ENCODE measurements at regions not wholly inside any gene's neighbourhood (a gene's known extent, or its start where the extent isn't known, plus 50 kb on each side); places are given as distances from the start of the nearest gene placed in this dataset.

DNA sequence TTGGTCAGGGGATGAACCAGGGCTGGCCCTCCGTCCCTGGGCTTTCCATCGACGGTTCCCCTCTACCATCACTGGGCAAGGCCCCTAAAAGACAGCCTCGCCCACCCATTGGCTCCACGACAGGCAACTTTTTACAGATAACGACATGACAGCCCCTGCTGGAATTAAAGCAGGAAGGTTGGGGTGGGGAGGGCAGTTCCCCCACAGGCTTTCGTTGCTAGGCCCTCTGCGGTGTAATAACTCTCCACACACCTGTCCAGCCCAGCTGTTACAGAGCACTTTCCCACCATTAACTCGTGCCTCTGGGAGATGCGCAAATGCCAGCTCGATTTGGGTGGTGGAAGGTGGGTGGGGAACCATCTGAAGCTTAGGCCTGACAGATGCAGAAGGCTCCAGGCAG, 264.2 kb upstream of the TLE3 start:
- H3K23ac ChIP-seq (ENCODE audit: insufficient read length, low read depth, low read length) = no peak overlapping the region
- H3K56ac ChIP-seq (ENCODE audit: insufficient read length, low read depth, low read length) = no peak overlapping the region
- no peaks in the 10 kb centered on the region for H3K27me3 ChIP-seq (ENCODE audit: insufficient read depth, low read length)
- H3K23me2 ChIP-seq (ENCODE audit: insufficient read length, low read depth, low read length, poor library complexity, severe bottlenecking) = no peaks in the 10 kb centered on the region
- no peaks in the 10 kb centered on the region for H3K79me2 ChIP-seq (ENCODE audit: insufficient read depth, low read length)
- H3K4ac ChIP-seq (ENCODE audit: low read depth, low read length) = no peak overlapping the region
- no peak overlapping the region for H2BK15ac ChIP-seq (ENCODE audit: low read depth, low read length)
- no peaks in the 10 kb centered on the region for H3K4me1 ChIP-seq (ENCODE audit: insufficient read depth, low read length)
- Mint-ChIP-seq H3K4me3 (no peak overlapping the region), H3K4me1 (peaks cover 13 to 22% of the 10 kb centered on the region in 2 experiments), H3K27ac (no peak overlapping the region), H3K27me3 (ENCODE audit: low read depth) (no peaks in the 10 kb centered on the region), H3K36me3 (ENCODE audit: insufficient read depth in 1 of 3, low read depth in 3 of 3) (peaks cover 0 to 3% (median 0%) of the 10 kb centered on the region in 3 experiments; a peak in 1 of 7 replicates), H3K9me3 (peaks cover 0 to 11% of the 10 kb centered on the region in 2 experiments; a peak in 3 of 5 replicates)
- no peak overlapping the region for H2BK20ac ChIP-seq (ENCODE audit: low read depth, low read length, poor library complexity, severe bottlenecking)
- H4K20me1 ChIP-seq (ENCODE audit: control insufficient read depth, insufficient read depth, insufficient read length) = no peaks in the 10 kb centered on the region
- H2AFZ ChIP-seq (ENCODE audit: low read length) = no peak overlapping the region
- no peak for TF ChIP-seq CTCF (conservative IDR thresholded peaks at IDR 0.05)
- H2AK5ac ChIP-seq (ENCODE audit: insufficient read length, low read length) = no peak overlapping the region
- no peak overlapping the region for H3T11ph ChIP-seq (ENCODE audit: low read length)
- peak; percentile 22 for DNase-seq
- no peak overlapping the region for H3K18ac ChIP-seq (ENCODE audit: insufficient read length, low read depth, low read length)
- H4K91ac ChIP-seq (ENCODE audit: insufficient read length, low read depth, low read length) = no peak overlapping the region
- H2BK120ac ChIP-seq (ENCODE audit: low read depth, low read length, poor library complexity, severe bottlenecking) = no peak overlapping the region
- H3K9ac ChIP-seq (ENCODE audit: extremely low read depth, insufficient read length, low read length) = no peak overlapping the region
- H3K27ac ChIP-seq (ENCODE audit: insufficient read length, low read depth, low read length) = no peak overlapping the region
- no peaks in the 10 kb centered on the region for H3K79me1 ChIP-seq (ENCODE audit: insufficient read depth, low read depth, low read length, poor library complexity, severe bottlenecking)
- no peak overlapping the region for H2BK5ac ChIP-seq (ENCODE audit: insufficient read length, low read length)
- H2BK12ac ChIP-seq (ENCODE audit: insufficient read length, low read depth, low read length) = no peak overlapping the region
- no peaks in the 10 kb centered on the region for H3K9me3 ChIP-seq (ENCODE audit: control insufficient read depth, low read depth, low read length)
- WGBS (ENCODE audit: extremely low coverage, insufficient read length, low lambda C conversion rate) = no CpG with 5 or more reads among the region's 11 CpGs
- H3K14ac ChIP-seq (ENCODE audit: insufficient read depth, low read length) = no peak overlapping the region
- no peak overlapping the region for H4K8ac ChIP-seq (replicated peaks; ENCODE audit: insufficient read length, low read depth, low read length)
- H3K4me2 ChIP-seq (ENCODE audit: insufficient read depth, insufficient read length, low read length) = no peak overlapping the region
- H4K5ac ChIP-seq (ENCODE audit: insufficient read length, low read depth, low read length) = no peak overlapping the region
